Muscle layer of duodenum (tissue), 2 donors: ENCODE measurements at regions not wholly inside any gene's neighbourhood (a gene's known extent, or its start where the extent isn't known, plus 50 kb on each side); places are given as distances from the start of the nearest gene placed in this dataset.

Experiments used
- H3K27ac ChIP-seq: one replicate; pipeline ENCODE4 v1.7.0; 2013; ENCODE audit warnings: mild to moderate bottlenecking, low read length
- H3K27me3 ChIP-seq: one replicate; pipeline ENCODE4 v1.7.0; 2013; ENCODE audit warnings: low read depth, mild to moderate bottlenecking, control low read depth, low read length
- H3K36me3 ChIP-seq, 2 donors: one replicate each; pipeline ENCODE4 v1.7.0; 2013; ENCODE audit warnings: low read length in 2 of 2, control low read depth in 1 of 2, mild to moderate bottlenecking in 1 of 2; ENCODE audit not compliant: insufficient read depth in 2 of 2, control insufficient read depth in 1 of 2
- H3K4me1 ChIP-seq, 2 donors: one replicate each; pipeline ENCODE4 v1.7.0; 2013; ENCODE audit warnings: low read length in 2 of 2, mild to moderate bottlenecking in 2 of 2, control low read depth in 1 of 2, moderate library complexity in 1 of 2; ENCODE audit not compliant: insufficient read depth in 2 of 2, control insufficient read depth in 1 of 2
- H3K4me3 ChIP-seq, 2 donors: one replicate each; pipeline ENCODE4 v1.7.0; 2013; ENCODE audit warnings: low read length in 2 of 2, low read depth in 1 of 2, mild to moderate bottlenecking in 1 of 2
- H3K9me3 ChIP-seq, 2 donors: one replicate each; pipeline ENCODE4 v1.7.0; 2013; ENCODE audit warnings: low read length in 2 of 2, control low read depth in 1 of 2, mild to moderate bottlenecking in 1 of 2; ENCODE audit not compliant: control insufficient read depth in 1 of 2
- donor health status: healthy.

GRCh38 chr1:234708700-234709395 is 98.9 kb upstream of the IRF2BP2 start:
- Histone ChIP-seq H3K4me3 (no peak overlapping the region), H3K36me3 (no peaks in the 10 kb centered on the region), H3K27me3 (no peaks in the 10 kb centered on the region), H3K27ac (no peak overlapping the region), H3K4me1 (peaks cover 0 to 5% of the 10 kb centered on the region in 2 donors), H3K9me3 (no peaks in the 10 kb centered on the region)

GRCh38 chr1:234707641-234708040 is 97.7 kb upstream of the IRF2BP2 start:
- no peak overlapping the region for H3K4me3 ChIP-seq
- no peaks in the 10 kb centered on the region for H3K36me3 ChIP-seq
- no peak overlapping the region for H3K27ac ChIP-seq
- no peaks in the 10 kb centered on the region for H3K9me3 ChIP-seq
- peaks cover 0 to 5% of the 10 kb centered on the region in 2 donors for H3K4me1 ChIP-seq
- no peaks in the 10 kb centered on the region for H3K27me3 ChIP-seq

GRCh38 chr1:234706931-234707330 is 97.0 kb upstream of the IRF2BP2 start:
- H3K36me3 ChIP-seq = no peaks in the 10 kb centered on the region
- no peaks in the 10 kb centered on the region for H3K9me3 ChIP-seq
- no peaks in the 10 kb centered on the region for H3K27me3 ChIP-seq
- peaks cover 0 to 5% of the 10 kb centered on the region in 2 donors for H3K4me1 ChIP-seq
- no peak overlapping the region for H3K27ac ChIP-seq
- H3K4me3 ChIP-seq = no peak overlapping the region

DNA sequence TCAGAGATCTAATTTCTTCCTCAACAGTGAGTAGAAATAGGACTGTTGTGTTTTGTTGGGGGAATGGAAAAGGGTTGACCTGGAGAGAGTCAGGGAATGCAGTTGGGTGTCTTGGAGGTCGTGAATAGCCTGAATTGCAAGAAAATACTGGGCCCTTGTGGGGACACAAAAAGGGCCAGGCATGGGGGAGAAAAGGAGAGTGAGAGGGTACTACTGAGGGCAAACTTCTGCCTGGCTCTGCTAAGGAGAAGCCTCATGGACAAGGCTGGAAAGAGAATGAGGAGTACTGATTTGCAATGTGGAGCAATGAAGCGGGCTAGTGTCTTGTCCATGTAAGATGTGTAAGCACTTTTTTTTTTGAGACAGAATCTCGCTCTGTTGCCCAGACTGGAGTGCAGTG is 96.2 kb upstream of the IRF2BP2 start:
- H3K4me3 ChIP-seq = no peak overlapping the region
- peaks cover 0 to 5% of the 10 kb centered on the region in 2 donors for H3K4me1 ChIP-seq
- no peaks in the 10 kb centered on the region for H3K36me3 ChIP-seq
- no peak overlapping the region for H3K27ac ChIP-seq
- H3K9me3 ChIP-seq = no peaks in the 10 kb centered on the region
- no peaks in the 10 kb centered on the region for H3K27me3 ChIP-seq

DNA sequence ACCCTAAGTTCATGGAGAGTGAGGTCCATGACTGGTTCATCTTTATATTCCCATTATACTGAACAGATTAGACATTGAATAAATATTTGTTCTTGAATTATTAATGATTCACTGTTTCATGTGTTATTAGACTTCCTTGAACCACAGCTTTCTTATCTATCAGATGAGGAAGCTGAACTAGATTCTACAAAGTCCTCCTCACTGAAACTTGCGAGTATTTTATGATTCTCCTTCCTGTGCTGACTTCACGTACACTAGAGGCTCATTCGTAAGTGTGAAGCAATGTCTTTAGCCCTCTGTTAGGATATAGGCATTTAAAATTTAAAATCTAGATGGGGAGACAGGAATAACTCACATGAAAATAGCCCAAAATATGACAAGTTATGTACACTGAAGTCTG is 95.6 kb upstream of the IRF2BP2 start:
- Histone ChIP-seq H3K27ac (no peak overlapping the region), H3K9me3 (no peaks in the 10 kb centered on the region), H3K27me3 (no peaks in the 10 kb centered on the region), H3K4me3 (no peak overlapping the region), H3K4me1 (peaks cover 3 to 8% of the 10 kb centered on the region in 2 donors), H3K36me3 (no peaks in the 10 kb centered on the region)

DNA sequence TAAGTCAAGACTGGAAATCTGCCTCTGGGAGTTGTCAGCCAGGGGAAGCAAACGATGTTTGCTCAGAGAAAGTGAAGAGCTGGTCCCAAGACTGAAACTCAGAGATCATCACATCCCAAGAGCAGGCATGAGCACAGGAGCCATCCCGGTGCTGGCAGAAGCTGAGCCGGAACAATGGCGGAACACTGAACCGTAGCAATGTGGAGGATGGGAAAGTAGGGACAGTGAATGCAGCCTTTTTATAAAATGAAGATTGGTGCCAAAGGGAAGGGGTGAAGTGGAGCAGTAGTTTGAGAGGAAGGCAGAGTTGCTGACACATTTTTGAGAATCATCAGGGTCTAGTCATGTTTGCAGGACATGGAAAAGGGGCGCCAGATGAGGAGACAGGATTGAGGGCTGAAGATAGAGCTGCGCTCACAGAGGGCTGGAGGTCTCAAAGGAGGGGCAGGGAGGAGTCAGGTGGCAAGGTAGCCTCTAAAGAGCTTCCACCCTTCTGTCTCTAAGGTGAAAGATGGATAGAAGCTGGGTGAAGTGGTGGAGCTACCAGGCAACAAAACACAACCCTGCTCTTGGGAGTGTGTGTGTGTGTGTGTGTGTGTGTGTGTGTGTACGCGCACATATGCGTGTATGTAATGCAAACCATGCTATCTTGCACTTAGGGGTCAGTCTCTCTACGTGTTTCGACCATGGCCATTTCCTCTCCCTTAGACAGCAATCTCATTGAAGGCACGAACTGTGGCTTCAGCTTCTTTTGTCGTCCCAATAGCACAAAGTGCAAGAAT is 94.3 kb upstream of the IRF2BP2 start:
- H3K27me3 ChIP-seq = no peaks in the 10 kb centered on the region
- no peak overlapping the region for H3K4me3 ChIP-seq
- peaks cover 14 to 18% of the 10 kb centered on the region in 2 donors for H3K4me1 ChIP-seq
- no peaks in the 10 kb centered on the region for H3K36me3 ChIP-seq
- no peaks in the 10 kb centered on the region for H3K9me3 ChIP-seq
- no peak overlapping the region for H3K27ac ChIP-seq

DNA sequence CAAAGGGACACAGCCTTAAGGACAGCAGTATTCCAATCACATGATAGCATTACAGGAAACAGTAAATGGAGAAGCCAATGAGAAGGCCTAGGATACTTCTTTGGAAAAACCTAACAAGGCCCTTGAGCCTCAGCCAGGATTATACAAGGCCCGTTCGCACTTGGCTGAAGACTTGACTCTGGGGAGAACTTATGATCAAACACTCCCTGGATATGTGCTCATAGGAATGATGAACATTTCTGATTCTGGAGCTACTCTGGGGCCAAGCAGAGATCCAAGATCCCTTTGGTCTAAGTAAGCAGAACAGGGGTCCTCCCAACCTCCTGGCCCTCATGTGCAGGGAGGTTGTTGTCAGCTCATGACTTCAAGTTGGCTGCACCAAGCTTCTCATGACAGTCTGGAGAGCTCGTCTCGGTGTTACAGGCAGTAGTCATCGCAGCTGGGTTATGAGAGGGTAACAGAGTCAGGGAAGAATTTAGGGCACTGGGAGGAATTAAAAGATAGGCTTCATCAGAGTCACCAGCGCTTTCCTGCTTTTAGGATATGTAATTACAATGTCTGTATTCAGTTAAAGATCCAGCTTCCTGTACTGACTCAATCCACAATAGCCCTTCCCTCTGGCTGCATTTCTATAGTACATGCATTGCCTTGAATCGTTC is 92.5 kb upstream of the IRF2BP2 start:
- Histone ChIP-seq H3K4me3 (no peak overlapping the region), H3K27me3 (no peaks in the 10 kb centered on the region), H3K9me3 (no peaks in the 10 kb centered on the region), H3K27ac (peak overlapping the region; percentile 37), H3K4me1 (peaks cover 14 to 17% of the 10 kb centered on the region in 2 donors), H3K36me3 (no peaks in the 10 kb centered on the region)

DNA sequence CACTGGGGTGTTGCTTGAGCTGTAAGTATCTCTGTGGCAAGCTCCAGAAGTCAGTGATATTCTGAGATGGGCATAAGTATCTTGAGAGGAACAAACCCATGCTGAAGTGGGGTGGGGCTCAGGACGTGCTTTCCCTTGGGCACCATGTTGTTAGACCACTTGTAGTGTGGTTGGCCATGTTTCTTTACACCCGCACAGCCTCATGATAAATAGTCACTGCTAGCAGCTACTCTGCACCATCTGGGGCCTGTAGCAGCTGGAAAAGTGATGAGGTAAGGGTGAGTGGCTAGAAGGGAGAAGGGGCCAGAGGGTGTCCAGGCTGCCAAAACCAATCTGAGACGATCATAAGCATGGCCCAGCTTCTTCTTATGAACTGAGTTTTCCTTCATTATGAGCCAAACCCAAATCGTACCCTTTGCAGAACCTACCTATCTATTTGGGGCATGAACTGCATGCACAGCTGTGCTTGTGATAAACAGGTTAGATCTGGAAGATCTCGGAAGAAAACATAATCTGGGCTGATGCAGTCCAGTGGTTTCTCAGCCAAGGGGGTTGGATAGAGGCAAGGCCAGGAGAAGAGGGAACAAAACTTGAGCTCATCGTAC is 91.9 kb upstream of the IRF2BP2 start:
- H3K27me3 ChIP-seq = no peaks in the 10 kb centered on the region
- H3K4me3 ChIP-seq = no peak overlapping the region
- no peaks in the 10 kb centered on the region for H3K36me3 ChIP-seq
- no peaks in the 10 kb centered on the region for H3K9me3 ChIP-seq
- peak overlapping the region; percentile 37 for H3K27ac ChIP-seq
- peaks cover 13 to 14% of the 10 kb centered on the region in 2 donors for H3K4me1 ChIP-seq

- Histone ChIP-seq H3K27me3 (no peaks in the 10 kb centered on the region), H3K36me3 (no peaks in the 10 kb centered on the region), H3K9me3 (no peaks in the 10 kb centered on the region), H3K4me3 (no peak overlapping the region), H3K4me1 (peaks cover 13 to 14% of the 10 kb centered on the region in 2 donors), H3K27ac (peak overlapping the region; percentile 11)
Measured at GRCh38 chr1:234699795-234700665, 90.1 kb upstream of the IRF2BP2 start.

GRCh38 chr1:234698686-234699085 is 88.7 kb upstream of the IRF2BP2 start:
- H3K27ac ChIP-seq = no peak overlapping the region
- H3K4me1 ChIP-seq = peaks cover 13 to 14% of the 10 kb centered on the region in 2 donors
- H3K4me3 ChIP-seq = no peak overlapping the region
- H3K36me3 ChIP-seq = no peaks in the 10 kb centered on the region
- H3K27me3 ChIP-seq = no peaks in the 10 kb centered on the region
- H3K9me3 ChIP-seq = no peaks in the 10 kb centered on the region
